HUES48 (cell line): ENCODE measurements at regions not wholly inside any gene's neighbourhood (a gene's known extent, or its start where the extent isn't known, plus 50 kb on each side); places are given as distances from the start of the nearest gene placed in this dataset.

ENCODE experiments used
- H3K27ac ChIP-seq: one replicate; pipeline ENCODE4 v1.7.0; 2013; ENCODE audit warnings: low read depth, low read length, inconsistent platforms
- H3K27me3 ChIP-seq: 2 replicates; pipeline ENCODE4 v1.6.1; 2013; ENCODE audit warnings: mild to moderate bottlenecking, low read length; ENCODE audit not compliant: control insufficient read depth, insufficient read depth
- H3K36me3 ChIP-seq: 2 replicates; pipeline ENCODE4 v1.6.1; 2013; ENCODE audit warnings: low read length; ENCODE audit not compliant: control insufficient read depth, insufficient read depth
- H3K4me1 ChIP-seq: 2 replicates; pipeline ENCODE4 v1.6.1; 2013; ENCODE audit warnings: mild to moderate bottlenecking, low read length; ENCODE audit not compliant: control insufficient read depth, insufficient read depth
- H3K4me3 ChIP-seq: 2 replicates; pipeline ENCODE4 v1.5.1; 2013; ENCODE audit warnings: mild to moderate bottlenecking, low read depth, low read length
- H3K9ac ChIP-seq: 2 replicates; pipeline ENCODE4 v1.6.1; 2013; ENCODE audit warnings: mild to moderate bottlenecking, low read depth, low read length, moderate library complexity
- H3K9me3 ChIP-seq: 2 replicates; pipeline ENCODE4 v1.6.1; 2013; ENCODE audit warnings: low read length; ENCODE audit not compliant: control insufficient read depth, insufficient read depth

DNA sequence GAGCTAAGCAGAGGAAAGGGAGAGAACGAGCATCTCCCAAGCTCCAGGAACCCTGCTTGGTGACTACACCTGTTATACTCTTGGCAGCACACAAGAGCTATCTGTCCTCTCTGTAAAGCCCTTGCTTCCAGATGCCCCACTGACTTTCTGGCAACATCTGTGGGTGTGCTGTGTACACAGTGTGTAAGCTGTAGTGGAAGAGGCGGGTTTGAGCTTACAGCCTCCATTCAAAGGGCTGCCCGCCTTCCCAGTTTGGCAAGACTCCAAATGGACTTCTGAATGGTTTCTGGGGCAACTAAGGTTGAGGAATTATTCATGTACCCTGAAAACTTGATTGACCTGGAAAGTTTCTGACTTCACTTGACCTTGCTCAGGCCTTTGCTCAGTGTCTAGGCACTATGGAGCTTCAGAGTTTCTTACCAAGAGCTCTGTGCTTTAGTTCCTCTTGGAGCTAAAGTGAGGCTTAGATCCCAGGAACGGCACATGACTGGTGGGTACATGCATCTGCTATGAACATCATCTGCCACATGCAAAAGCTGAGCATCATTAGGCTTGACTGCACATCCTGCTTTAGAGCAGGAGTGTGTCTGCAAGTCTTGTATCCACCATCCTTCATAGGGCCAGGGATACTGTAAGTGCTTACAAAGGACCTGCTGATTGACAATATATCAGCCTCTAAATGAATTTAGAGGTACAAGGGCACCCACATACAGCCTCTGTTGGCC lies 290.9 kb upstream of the SIX2 start:
- no peak overlapping the region for H3K27ac ChIP-seq
- no peaks in the 10 kb centered on the region for H3K9me3 ChIP-seq
- H3K4me3 ChIP-seq: no peak overlapping the region
- no peaks in the 10 kb centered on the region for H3K36me3 ChIP-seq
- no peak overlapping the region for H3K9ac ChIP-seq
- no peaks in the 10 kb centered on the region for H3K4me1 ChIP-seq
- no peaks in the 10 kb centered on the region for H3K27me3 ChIP-seq

DNA sequence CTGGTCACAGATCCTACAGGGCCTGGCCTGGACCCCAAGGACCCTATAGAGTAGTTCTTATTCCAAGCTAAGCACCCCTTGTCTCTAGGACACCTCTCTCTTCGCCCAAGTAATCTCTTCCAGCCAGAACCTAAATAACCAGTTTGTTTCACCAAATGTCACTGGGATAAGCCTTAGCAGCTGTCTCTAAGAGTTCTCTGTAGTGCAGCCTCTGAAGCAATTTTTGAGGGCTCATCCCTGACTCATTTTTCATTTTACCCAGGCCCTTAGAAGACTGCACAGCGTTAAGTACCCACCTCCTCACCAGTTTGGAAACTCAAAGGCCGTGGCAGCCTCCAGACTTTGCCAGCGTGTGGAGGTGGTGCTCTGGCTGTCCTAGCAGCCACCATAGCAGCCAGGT lies 290.1 kb upstream of the SIX2 start:
- Histone ChIP-seq H3K9ac (no peak overlapping the region), H3K4me1 (no peaks in the 10 kb centered on the region), H3K27me3 (no peaks in the 10 kb centered on the region), H3K27ac (no peak overlapping the region), H3K9me3 (no peaks in the 10 kb centered on the region), H3K4me3 (no peak overlapping the region), H3K36me3 (no peaks in the 10 kb centered on the region)

DNA sequence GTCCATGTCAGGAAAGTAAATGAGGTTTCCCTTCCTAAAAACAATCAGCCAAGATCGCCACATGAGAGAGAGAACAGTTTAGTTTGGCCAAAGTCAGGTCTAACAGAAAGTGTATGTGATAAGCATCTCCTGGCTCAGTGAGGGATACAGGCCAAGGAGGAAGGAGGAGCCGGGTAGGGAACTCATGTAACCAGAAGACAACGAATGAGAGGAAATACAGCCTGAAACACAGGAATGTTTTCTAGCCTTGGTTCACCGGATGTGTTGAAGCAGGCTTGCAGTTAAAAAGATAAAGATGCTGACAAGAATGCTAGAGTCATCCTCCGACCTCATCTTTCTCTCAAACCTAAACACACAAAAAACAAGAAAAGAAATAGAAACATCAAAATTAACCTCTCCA lies 283.9 kb upstream of the SIX2 start:
- Histone ChIP-seq H3K4me3 (no peak overlapping the region), H3K27me3 (no peaks in the 10 kb centered on the region), H3K9ac (no peak overlapping the region), H3K9me3 (peaks cover 2% of the 10 kb centered on the region; the same call in 1 of the 2 replicates), H3K27ac (no peak overlapping the region), H3K4me1 (no peaks in the 10 kb centered on the region), H3K36me3 (no peaks in the 10 kb centered on the region)

DNA sequence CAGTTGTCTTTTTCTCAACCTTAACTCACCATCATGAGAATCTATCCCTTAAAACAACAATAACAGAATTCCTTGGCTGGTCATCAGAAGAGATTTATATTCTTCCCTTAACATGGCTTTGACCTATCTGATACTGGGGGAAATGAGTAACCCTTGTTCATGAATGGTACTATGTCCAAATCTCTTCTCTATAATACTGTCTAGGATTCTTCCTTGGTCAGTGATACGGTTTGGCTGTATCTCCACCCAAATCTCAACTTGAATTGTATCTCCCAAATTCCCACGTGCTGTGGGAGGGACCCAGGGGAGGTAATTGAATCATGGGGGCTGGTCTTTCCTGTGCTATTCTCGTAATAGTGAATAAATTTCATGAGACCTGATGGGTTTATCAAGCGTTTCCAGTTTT lies 282.0 kb upstream of the SIX2 start:
- no peak overlapping the region for H3K9ac ChIP-seq
- H3K9me3 ChIP-seq: peaks cover 2% of the 10 kb centered on the region; the same call in 1 of the 2 replicates
- no peak overlapping the region for H3K4me3 ChIP-seq
- H3K27me3 ChIP-seq: no peaks in the 10 kb centered on the region
- no peak overlapping the region for H3K27ac ChIP-seq
- no peaks in the 10 kb centered on the region for H3K36me3 ChIP-seq
- H3K4me1 ChIP-seq: no peaks in the 10 kb centered on the region

DNA sequence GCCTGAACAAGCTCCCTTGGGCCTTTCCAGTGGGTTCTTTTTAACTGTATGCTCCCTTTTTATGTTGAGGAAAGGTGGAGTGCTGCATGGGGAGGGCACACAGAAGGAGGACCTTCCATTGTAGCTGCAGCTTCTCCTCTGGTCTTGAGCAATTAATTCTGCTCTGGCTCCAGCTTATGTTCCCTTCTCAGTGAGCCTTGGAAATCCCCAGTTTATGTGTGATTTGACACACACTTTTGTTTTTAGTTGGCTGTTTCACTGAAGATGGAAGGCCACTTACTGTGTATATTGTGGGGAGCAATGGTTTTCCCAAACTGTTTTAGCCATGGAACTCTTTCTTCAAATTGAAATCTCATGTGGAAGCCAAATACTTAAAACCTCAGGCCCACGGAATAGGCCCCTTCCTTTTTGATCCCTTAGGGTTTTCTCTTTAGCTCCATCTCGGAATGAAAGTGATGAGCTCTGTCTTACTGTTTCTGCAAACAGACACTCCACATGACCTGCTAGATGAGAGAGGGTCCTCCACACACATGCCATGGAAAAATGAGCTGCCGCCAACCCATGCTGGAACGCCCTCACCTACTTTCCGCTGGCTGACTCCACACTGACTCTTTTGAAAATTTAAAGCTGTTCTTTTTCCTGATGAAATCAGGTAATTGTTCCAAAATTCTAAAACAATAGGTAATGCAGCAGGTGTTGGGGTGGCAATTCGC lies 280.9 kb upstream of the SIX2 start:
- Histone ChIP-seq H3K9ac (no peak overlapping the region), H3K4me1 (no peaks in the 10 kb centered on the region), H3K9me3 (peaks cover 2% of the 10 kb centered on the region; the same call in 1 of the 2 replicates), H3K27ac (no peak overlapping the region), H3K27me3 (no peaks in the 10 kb centered on the region), H3K4me3 (no peak overlapping the region), H3K36me3 (no peaks in the 10 kb centered on the region)

GRCh38 chr2:45288532-45289417 lies 279.5 kb upstream of the SIX2 start:
- no peaks in the 10 kb centered on the region for H3K27me3 ChIP-seq
- no peak overlapping the region for H3K4me3 ChIP-seq
- H3K9me3 ChIP-seq: peaks cover 2% of the 10 kb centered on the region
- no peak overlapping the region for H3K9ac ChIP-seq
- H3K4me1 ChIP-seq: no peaks in the 10 kb centered on the region
- H3K36me3 ChIP-seq: no peaks in the 10 kb centered on the region
- H3K27ac ChIP-seq: no peak overlapping the region

GRCh38 chr2:45287045-45287444 lies 277.8 kb upstream of the SIX2 start:
- no peaks in the 10 kb centered on the region for H3K36me3 ChIP-seq
- no peak overlapping the region for H3K9ac ChIP-seq
- H3K9me3 ChIP-seq: peaks cover 2% of the 10 kb centered on the region
- no peak overlapping the region for H3K4me3 ChIP-seq
- no peak overlapping the region for H3K27ac ChIP-seq
- H3K4me1 ChIP-seq: no peaks in the 10 kb centered on the region
- no peaks in the 10 kb centered on the region for H3K27me3 ChIP-seq

GRCh38 chr2:45285771-45286390 lies 276.6 kb upstream of the SIX2 start:
- no peaks in the 10 kb centered on the region for H3K4me1 ChIP-seq
- H3K9ac ChIP-seq: no peak overlapping the region
- peaks cover 2% of the 10 kb centered on the region for H3K9me3 ChIP-seq
- H3K27ac ChIP-seq: no peak overlapping the region
- H3K36me3 ChIP-seq: no peaks in the 10 kb centered on the region
- H3K27me3 ChIP-seq: no peaks in the 10 kb centered on the region
- H3K4me3 ChIP-seq: no peak overlapping the region

DNA sequence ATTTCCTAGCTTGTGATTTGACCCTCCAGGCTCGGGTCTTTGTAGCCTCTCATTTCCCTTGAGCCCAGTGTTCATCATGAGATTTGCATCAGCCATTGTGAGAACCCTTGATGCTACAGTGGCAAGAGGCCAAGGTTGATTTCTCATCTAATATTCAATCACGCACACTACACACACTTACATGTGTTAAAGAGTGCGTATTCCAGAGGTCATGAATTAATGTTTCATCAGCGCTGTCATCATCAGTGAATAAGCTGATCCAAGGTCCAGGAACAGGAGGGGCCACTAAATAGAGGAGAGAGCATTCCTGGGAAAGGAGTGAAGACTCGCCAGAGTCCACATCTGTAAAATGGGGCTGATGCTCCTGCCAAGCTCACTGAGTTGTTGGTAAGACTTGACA lies 276.1 kb upstream of the SIX2 start:
- no peak overlapping the region for H3K9ac ChIP-seq

GRCh38 chr2:45284621-45284995 lies 275.4 kb upstream of the SIX2 start:
- no peak overlapping the region for H3K27ac ChIP-seq
- H3K27me3 ChIP-seq: no peaks in the 10 kb centered on the region
- H3K4me3 ChIP-seq: no peak overlapping the region
- no peaks in the 10 kb centered on the region; the same call in 1 of the 2 replicates for H3K9me3 ChIP-seq
- no peaks in the 10 kb centered on the region for H3K36me3 ChIP-seq
- no peak overlapping the region for H3K9ac ChIP-seq
- H3K4me1 ChIP-seq: no peaks in the 10 kb centered on the region

More for the DNA sequence above, 276.1 kb upstream of the SIX2 start:
- no peak overlapping the region for H3K4me3 ChIP-seq
- no peaks in the 10 kb centered on the region for H3K27me3 ChIP-seq
- H3K4me1 ChIP-seq: no peaks in the 10 kb centered on the region
- no peak overlapping the region for H3K27ac ChIP-seq
- no peaks in the 10 kb centered on the region; the same call in none of the 2 replicates for H3K9me3 ChIP-seq
- H3K36me3 ChIP-seq: no peaks in the 10 kb centered on the region
